RWPE1 (cell line): ENCODE measurements at regions not wholly inside any gene's neighbourhood (a gene's known extent, or its start where the extent isn't known, plus 50 kb on each side); places are given as distances from the start of the nearest gene placed in this dataset.

ENCODE experiments used
- CTCF ChIA-PET: fragments of 350-600 bp; sonication (Branson Sonifier 250); formaldehyde crosslinking; extraction: SDS; loops from one replicate; lab custom pipeline; 2021; lab: Yijun Ruan, JAX
- POLR2A ChIA-PET: fragments of 400-600 bp; formaldehyde crosslinking; extraction: SDS; loops from one replicate; lab custom pipeline; 2020; ENCODE audit warnings: antibody characterized with exemption; ENCODE audit not compliant: low non-redundant PET; lab: Yijun Ruan, JAX
- DNase-seq: peaks from one replicate; pipeline ENCODE4 v3.0.0; 2012; ENCODE audit warnings: low spot score
- H3K27ac ChIP-seq: fragments of 450-650 bp; 2 replicates; pipeline ENCODE4 v1.5.1; 2017
- TF ChIP-seq, protein P1 (sequence below): fragments of 450-650 bp; conservative IDR thresholded peaks from 2 replicates; pipeline ENCODE4 v1.5.1; 2017; ENCODE audit warnings: low read depth, mild to moderate bottlenecking

DNA sequence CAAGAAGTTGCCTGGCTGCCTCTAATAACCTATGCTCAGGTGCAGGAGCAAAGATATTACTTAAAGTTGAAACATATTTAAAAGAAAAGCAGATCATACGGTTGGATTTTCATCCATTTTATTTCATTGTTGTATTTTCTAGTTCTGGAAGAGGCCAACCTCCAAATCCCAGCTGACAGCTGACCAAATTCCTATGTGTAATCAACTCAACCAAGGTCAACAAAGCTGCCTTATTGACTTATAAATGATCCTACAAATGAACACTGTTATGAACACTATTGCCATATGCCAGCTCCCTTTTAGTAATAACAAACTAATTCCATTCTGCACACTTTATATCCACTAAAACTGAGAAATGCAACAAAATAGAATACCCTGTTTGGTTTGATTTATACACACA, 1537.4 kb downstream of the SLITRK1 start:
- ChIA-PET POLR2A (no interaction called here), CTCF (interaction anchor here (0.6 kb wide), 1 partner anchor 13 kb away, joined by 4 read pairs; no protein-coding TSS in a partner anchor)
- TF ChIP-seq, protein P1, sequence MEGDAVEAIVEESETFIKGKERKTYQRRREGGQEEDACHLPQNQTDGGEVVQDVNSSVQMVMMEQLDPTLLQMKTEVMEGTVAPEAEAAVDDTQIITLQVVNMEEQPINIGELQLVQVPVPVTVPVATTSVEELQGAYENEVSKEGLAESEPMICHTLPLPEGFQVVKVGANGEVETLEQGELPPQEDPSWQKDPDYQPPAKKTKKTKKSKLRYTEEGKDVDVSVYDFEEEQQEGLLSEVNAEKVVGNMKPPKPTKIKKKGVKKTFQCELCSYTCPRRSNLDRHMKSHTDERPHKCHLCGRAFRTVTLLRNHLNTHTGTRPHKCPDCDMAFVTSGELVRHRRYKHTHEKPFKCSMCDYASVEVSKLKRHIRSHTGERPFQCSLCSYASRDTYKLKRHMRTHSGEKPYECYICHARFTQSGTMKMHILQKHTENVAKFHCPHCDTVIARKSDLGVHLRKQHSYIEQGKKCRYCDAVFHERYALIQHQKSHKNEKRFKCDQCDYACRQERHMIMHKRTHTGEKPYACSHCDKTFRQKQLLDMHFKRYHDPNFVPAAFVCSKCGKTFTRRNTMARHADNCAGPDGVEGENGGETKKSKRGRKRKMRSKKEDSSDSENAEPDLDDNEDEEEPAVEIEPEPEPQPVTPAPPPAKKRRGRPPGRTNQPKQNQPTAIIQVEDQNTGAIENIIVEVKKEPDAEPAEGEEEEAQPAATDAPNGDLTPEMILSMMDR: no peak
- DNase-seq: no peak
- no peak overlapping the region for H3K27ac ChIP-seq

DNA sequence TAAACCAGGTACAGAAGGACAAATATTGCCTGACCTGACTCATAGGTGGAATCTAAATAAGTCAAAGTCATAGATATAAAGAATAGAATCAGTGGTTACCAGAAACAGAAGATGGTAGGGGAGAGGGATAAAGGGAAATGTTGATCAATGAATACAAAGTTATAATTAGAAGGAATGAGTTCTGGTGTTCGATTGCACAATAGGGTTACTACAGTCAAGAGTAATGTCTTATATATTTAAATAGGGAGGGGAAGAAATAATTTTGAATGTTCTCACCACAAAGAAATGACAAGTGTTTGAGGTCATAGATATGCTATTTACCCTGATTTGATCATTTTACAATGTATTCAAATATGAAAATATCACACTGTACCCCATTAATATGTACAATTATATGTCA, 1541.2 kb downstream of the SLITRK1 start:
- TF ChIP-seq, protein P1: no peak
- POLR2A ChIA-PET: no interaction called here
- DNase-seq: no peak
- no peak overlapping the region for H3K27ac ChIP-seq
- CTCF ChIA-PET: no interaction called here

DNA sequence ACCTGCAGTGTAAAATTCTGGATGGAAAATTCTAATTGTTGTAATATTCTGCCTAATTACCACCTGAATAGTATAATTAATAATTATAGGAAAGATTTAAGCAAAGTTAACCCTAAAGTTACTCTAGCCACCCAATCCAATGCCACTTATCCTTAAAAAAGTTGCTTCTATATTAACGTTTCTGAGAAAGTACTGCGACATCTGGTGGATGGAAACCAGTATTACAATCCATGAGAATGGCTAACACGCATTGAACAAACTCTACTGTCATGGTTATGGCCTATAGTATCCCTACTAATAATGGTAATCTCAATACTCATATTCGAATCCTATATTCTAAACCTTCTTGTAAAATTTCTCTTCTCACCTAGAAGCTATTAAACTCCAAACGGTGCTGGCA, 1551.8 kb downstream of the SLITRK1 start:
- CTCF ChIA-PET: interaction anchor here (0.7 kb wide), 1 partner anchor 722 kb away, joined by 3 read pairs; no protein-coding TSS in a partner anchor
- POLR2A ChIA-PET: no interaction called here
- no peak overlapping the region for H3K27ac ChIP-seq
- TF ChIP-seq, protein P1: no peak; the same call in 1 of the 2 replicates
- DNase-seq: no peak

DNA sequence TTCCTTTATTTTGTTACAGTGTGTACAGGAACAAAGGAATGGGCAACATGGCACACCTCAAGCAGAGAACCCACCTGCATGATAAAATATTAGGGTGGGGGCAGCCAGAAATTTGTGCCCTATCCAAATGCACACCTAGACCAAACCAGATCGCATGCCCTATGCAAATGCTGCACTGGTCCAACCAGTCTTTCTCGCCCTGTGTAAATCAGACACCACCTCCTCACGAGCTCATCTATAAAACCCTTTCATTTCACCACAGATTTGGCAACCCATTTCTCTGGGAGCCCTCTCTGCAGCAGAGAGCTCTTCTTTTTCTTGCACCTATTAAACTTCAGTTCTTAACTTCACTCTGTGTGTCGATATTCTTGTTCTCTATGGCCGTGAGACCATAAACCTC, 1559.2 kb downstream of the SLITRK1 start:
- CTCF ChIA-PET: no interaction called here
- no peak for DNase-seq
- POLR2A ChIA-PET: no interaction called here
- no peak overlapping the region for H3K27ac ChIP-seq
- TF ChIP-seq, protein P1: no peak

DNA sequence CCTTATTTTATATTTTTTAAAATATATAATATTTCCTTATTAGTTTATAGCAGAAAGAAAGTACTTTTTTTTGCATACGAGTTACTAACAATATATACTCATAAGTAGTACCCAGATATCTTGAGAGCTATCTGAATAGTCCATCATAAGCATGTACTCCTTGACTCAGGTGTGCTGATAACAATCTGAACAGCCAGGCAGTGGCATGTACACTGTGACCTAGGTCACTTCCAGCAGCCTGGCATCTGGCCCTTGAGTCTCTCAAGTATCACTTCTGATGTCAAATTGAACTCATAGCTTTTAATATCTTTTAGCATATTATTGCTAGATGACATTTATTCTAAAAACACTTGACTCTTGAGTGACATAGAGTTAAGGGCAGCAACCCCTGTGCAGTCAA, 1576.7 kb downstream of the SLITRK1 start:
- no peak overlapping the region for H3K27ac ChIP-seq
- no peak for DNase-seq
- CTCF ChIA-PET: no interaction called here
- POLR2A ChIA-PET: no interaction called here
- TF ChIP-seq, protein P1: no peak

GRCh38 chr13:82298106-82298505, 1584.2 kb downstream of the SLITRK1 start:
- no peak for DNase-seq
- ChIA-PET POLR2A (no interaction called here), CTCF (no interaction called here)
- no peak overlapping the region for H3K27ac ChIP-seq
- TF ChIP-seq, protein P1: no peak
